ENCODE measurements at regions not wholly inside any gene's neighbourhood (a gene's known extent, or its start where the extent isn't known, plus 50 kb on each side); places are given as distances from the start of the nearest gene placed in this dataset.
A peak's percentile ranks its signal among the peaks of the same experiment; 100 is the strongest.

DNA sequence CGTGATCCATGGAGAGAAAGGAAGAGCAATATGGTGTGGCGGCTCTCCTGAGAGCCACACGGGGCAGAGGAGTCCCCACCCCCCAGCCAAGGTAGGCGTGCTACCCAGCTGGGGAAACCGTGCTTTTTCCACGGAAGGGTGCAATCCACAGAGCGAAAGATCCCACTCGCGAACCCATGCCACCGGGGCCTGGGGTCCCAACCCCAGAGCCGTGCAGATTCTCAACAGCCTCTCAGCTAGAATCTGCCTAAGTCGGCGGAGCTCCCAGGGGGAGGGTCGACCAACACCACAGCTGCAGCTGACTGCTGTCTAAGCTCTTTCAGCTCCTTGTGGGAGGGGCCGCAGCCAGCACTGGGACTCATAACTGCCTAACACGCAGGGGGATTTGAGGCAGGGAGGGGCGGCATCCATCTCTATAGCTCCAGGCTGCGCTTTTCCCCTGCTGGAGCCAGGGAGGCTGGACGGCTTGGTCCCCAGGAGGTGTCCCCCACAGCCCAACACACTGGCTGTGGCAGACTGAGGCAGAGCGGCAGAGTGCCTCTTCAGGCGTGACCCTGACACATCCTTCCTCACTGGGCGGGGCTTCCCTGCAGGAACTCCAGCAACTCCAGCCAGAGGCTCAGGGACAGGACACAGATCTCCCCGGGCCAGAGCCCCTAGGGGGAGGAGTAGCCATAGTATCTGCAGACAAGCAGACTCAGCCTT lies 107.6 kb upstream of the ZBTB20 start:
- H3K4me1 ChIP-seq (ENCODE audit: control insufficient read depth in 2 of 3, insufficient read depth in 2 of 3, low read depth in 1 of 3, low read length in 3 of 3): no peaks in the 10 kb centered on the region
- no peaks in the 10 kb centered on the region for H3K9me3 ChIP-seq (ENCODE audit: control insufficient read depth in 2 of 3, insufficient read depth in 1 of 3, low read length in 3 of 3)
- no peak overlapping the region for H3K4me3 ChIP-seq (ENCODE audit: low read length in 3 of 3)
- no peaks in the 10 kb centered on the region for H3K36me3 ChIP-seq (ENCODE audit: control insufficient read depth in 2 of 3, insufficient read depth in 3 of 3, low read length in 3 of 3)
- FAIRE-seq (no peak), DNase-seq (peak in 1 of 5 donors; percentile 61)
- TF ChIP-seq, protein P1, sequence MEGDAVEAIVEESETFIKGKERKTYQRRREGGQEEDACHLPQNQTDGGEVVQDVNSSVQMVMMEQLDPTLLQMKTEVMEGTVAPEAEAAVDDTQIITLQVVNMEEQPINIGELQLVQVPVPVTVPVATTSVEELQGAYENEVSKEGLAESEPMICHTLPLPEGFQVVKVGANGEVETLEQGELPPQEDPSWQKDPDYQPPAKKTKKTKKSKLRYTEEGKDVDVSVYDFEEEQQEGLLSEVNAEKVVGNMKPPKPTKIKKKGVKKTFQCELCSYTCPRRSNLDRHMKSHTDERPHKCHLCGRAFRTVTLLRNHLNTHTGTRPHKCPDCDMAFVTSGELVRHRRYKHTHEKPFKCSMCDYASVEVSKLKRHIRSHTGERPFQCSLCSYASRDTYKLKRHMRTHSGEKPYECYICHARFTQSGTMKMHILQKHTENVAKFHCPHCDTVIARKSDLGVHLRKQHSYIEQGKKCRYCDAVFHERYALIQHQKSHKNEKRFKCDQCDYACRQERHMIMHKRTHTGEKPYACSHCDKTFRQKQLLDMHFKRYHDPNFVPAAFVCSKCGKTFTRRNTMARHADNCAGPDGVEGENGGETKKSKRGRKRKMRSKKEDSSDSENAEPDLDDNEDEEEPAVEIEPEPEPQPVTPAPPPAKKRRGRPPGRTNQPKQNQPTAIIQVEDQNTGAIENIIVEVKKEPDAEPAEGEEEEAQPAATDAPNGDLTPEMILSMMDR (IDR thresholded peaks at IDR 0.05; ENCODE audit: borderline replicate concordance, extremely low read depth, insufficient read depth): no peak
- no peaks in the 10 kb centered on the region for H3K27me3 ChIP-seq (ENCODE audit: control insufficient read depth, insufficient read depth, low read length)
- no peak overlapping the region for H3K9ac ChIP-seq (ENCODE audit: low read length in 3 of 3)
- H3K27ac ChIP-seq (ENCODE audit: low read depth in 2 of 2, low read length in 2 of 2): no peak overlapping the region
- intact Hi-C loops (cut with DNase I): no loop called here

DNA sequence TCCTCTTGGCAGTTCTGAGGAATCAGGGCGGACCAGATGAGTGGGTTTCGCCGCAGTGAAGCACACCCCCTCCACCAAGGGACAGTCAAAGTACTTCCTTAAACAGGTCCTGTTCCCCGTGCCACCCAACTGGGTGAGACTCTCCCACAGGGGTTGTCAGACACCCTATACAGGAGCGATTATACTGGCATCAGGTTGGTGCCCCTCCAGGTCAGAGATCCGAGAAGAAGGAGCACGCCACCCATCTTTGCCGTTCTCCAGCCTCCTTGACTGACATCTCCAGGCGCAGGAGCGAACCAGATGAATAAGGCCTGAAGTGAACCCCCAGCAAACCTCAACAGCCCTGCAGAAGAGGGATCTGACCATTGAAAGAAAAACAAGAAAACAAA lies 108.1 kb upstream of the ZBTB20 start:
- DNase-seq: no peak
- Histone ChIP-seq H3K27ac (ENCODE audit: low read depth in 2 of 2, low read length in 2 of 2) (no peak overlapping the region), H3K4me3 (ENCODE audit: low read length in 3 of 3) (no peak overlapping the region), H3K36me3 (ENCODE audit: control insufficient read depth in 2 of 3, insufficient read depth in 3 of 3, low read length in 3 of 3) (no peaks in the 10 kb centered on the region), H3K9me3 (ENCODE audit: control insufficient read depth in 2 of 3, insufficient read depth in 1 of 3, low read length in 3 of 3) (no peaks in the 10 kb centered on the region), H3K4me1 (ENCODE audit: control insufficient read depth in 2 of 3, insufficient read depth in 2 of 3, low read depth in 1 of 3, low read length in 3 of 3) (no peaks in the 10 kb centered on the region), H3K9ac (ENCODE audit: low read length in 3 of 3) (no peak overlapping the region), H3K27me3 (ENCODE audit: control insufficient read depth, insufficient read depth, low read length) (no peaks in the 10 kb centered on the region)
- no peak for FAIRE-seq
- intact Hi-C loops (cut with DNase I): no loop called here
- TF ChIP-seq, protein P1 (IDR thresholded peaks at IDR 0.05; ENCODE audit: borderline replicate concordance, extremely low read depth, insufficient read depth): no peak

DNA sequence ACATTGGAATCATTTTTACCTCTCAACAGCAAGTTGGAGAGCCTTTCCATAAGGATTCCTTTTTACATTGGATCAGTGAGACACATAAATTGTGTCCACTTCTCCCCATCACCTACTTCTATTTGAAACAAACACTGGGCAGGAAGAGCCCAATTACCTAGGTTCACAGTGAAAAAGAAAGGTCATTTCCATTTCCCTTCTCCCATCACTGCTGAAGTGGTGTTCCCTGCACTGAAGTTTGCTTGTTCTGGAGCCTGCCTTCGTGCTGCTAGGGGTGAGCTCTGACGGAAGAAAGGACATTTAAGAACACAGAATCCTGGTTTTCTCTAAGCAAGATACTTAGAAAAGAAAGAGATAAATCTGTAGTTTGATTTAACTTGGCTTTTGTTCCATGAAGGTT lies 123.8 kb upstream of the ZBTB20 start:
- TF ChIP-seq, protein P1 (IDR thresholded peaks at IDR 0.05; ENCODE audit: borderline replicate concordance, extremely low read depth, insufficient read depth): no peak
- Histone ChIP-seq H3K27ac (ENCODE audit: low read depth in 2 of 2, low read length in 2 of 2) (no peak overlapping the region), H3K9me3 (ENCODE audit: control insufficient read depth in 2 of 3, insufficient read depth in 1 of 3, low read length in 3 of 3) (no peaks in the 10 kb centered on the region), H3K36me3 (ENCODE audit: control insufficient read depth in 2 of 3, insufficient read depth in 3 of 3, low read length in 3 of 3) (no peaks in the 10 kb centered on the region), H3K9ac (ENCODE audit: low read length in 3 of 3) (no peak overlapping the region), H3K4me1 (ENCODE audit: control insufficient read depth in 2 of 3, insufficient read depth in 2 of 3, low read depth in 1 of 3, low read length in 3 of 3) (no peaks in the 10 kb centered on the region), H3K27me3 (ENCODE audit: control insufficient read depth, insufficient read depth, low read length) (no peaks in the 10 kb centered on the region), H3K4me3 (ENCODE audit: low read length in 3 of 3) (no peak overlapping the region)
- intact Hi-C loops (cut with DNase I): no loop called here
- FAIRE-seq: no peak
- no peak for DNase-seq

Measured in kidney (tissue), 13 donors.